ENCODE measurements at regions not wholly inside any gene's neighbourhood (a gene's known extent, or its start where the extent isn't known, plus 50 kb on each side); places are given as distances from the start of the nearest gene placed in this dataset.
"Not testable (repeated sequence)": the region's sequence is repeated elsewhere in the genome, so short reads cannot be mapped to it uniquely, and the experiment has no call there.

DNA sequence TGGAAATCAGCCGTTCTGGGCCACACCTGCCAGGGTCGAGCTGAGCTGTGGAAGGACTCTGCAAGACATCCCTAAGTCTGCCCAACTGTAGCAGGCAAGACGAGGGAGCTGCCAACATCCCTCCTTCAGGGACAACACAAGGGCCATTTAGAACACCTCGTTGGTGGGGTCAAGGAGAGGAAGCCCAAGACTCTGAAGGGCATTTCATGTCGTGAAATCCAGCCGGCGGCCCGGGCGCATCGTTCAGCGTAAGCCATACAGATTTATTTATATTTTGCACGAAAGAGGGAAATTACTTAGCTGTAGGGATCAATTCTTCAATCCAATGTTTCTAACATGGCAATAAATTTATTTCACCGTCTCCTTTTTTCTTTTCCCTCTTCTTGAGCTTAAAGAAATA is 101.7 kb upstream of the ZC3H12A start:
- Histone ChIP-seq H3K27me3 (no peaks in the 10 kb centered on the region), H3K4me1 (no peaks in the 10 kb centered on the region), H3K27ac (no peak overlapping the region), H3K9me3 (no peaks in the 10 kb centered on the region), H3K4me3 (no peak overlapping the region), H3K36me3 (replicated peaks in 1 of 2; ENCODE audit: insufficient read depth in 1 of 2, low read depth in 2 of 2) (no peaks in the 10 kb centered on the region)
- WGBS, 2 donors, result 65 to 73% methylated on average over 13 of the region's 13 CpGs
- DNase-seq (no peak), ATAC-seq (no peak)
- TF ChIP-seq POLR2A (IDR thresholded peaks at IDR 0.05), result no peak
- TF ChIP-seq, protein P1, sequence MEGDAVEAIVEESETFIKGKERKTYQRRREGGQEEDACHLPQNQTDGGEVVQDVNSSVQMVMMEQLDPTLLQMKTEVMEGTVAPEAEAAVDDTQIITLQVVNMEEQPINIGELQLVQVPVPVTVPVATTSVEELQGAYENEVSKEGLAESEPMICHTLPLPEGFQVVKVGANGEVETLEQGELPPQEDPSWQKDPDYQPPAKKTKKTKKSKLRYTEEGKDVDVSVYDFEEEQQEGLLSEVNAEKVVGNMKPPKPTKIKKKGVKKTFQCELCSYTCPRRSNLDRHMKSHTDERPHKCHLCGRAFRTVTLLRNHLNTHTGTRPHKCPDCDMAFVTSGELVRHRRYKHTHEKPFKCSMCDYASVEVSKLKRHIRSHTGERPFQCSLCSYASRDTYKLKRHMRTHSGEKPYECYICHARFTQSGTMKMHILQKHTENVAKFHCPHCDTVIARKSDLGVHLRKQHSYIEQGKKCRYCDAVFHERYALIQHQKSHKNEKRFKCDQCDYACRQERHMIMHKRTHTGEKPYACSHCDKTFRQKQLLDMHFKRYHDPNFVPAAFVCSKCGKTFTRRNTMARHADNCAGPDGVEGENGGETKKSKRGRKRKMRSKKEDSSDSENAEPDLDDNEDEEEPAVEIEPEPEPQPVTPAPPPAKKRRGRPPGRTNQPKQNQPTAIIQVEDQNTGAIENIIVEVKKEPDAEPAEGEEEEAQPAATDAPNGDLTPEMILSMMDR (IDR thresholded peaks at IDR 0.05), result no peak
- intact Hi-C loops (cut with DNase I), result no loop called here

- ATAC-seq, result no peak
- H3K4me1 ChIP-seq, result no peaks in the 10 kb centered on the region
- TF ChIP-seq POLR2A (IDR thresholded peaks at IDR 0.05), result no peak
- TF ChIP-seq, protein P1 (IDR thresholded peaks at IDR 0.05), result no peak
- 56 to 61% methylated on average over 3 of the region's 3 CpGs for WGBS, 2 donors
- no peaks in the 10 kb centered on the region for H3K9me3 ChIP-seq
- H3K27me3 ChIP-seq, result no peaks in the 10 kb centered on the region
- no peaks in the 10 kb centered on the region for H3K36me3 ChIP-seq (replicated peaks in 1 of 2; ENCODE audit: insufficient read depth in 1 of 2, low read depth in 2 of 2)
- intact Hi-C loops (cut with DNase I), result no loop called here
- no peak overlapping the region for H3K27ac ChIP-seq
- no peak overlapping the region for H3K4me3 ChIP-seq
- no peak for DNase-seq
Observed at GRCh38 chr1:37373413-37373812, 101.0 kb upstream of the ZC3H12A start.

- DNase-seq; H3K4me1 ChIP-seq; H3K9me3 ChIP-seq; H3K36me3 ChIP-seq (replicated peaks in 1 of 2; ENCODE audit: insufficient read depth in 1 of 2, low read depth in 2 of 2); intact Hi-C loops (cut with DNase I); ATAC-seq; H3K27ac ChIP-seq; H3K27me3 ChIP-seq; H3K4me3 ChIP-seq: not testable (repeated sequence)
- WGBS, 2 donors, result 0 to 20% methylated on average over 1 to 9 of the region's 9 CpGs
Observed at GRCh38 chr1:37380546-37380945, 93.8 kb upstream of the ZC3H12A start.

GRCh38 chr1:37387854-37388253 is 86.5 kb upstream of the ZC3H12A start:
- WGBS, 2 donors, result 60 to 83% methylated on average over 3 to 5 of the region's 5 CpGs
- no peaks in the 10 kb centered on the region for H3K9me3 ChIP-seq
- TF ChIP-seq POLR2A (IDR thresholded peaks at IDR 0.05), result no peak
- TF ChIP-seq, protein P1 (IDR thresholded peaks at IDR 0.05), result no peak
- DNase-seq (no peak), ATAC-seq (no peak)
- intact Hi-C loops (cut with DNase I), result no loop called here
- H3K36me3 ChIP-seq (replicated peaks in 1 of 2; ENCODE audit: insufficient read depth in 1 of 2, low read depth in 2 of 2), result no peaks in the 10 kb centered on the region
- no peaks in the 10 kb centered on the region for H3K27me3 ChIP-seq
- no peak overlapping the region for H3K27ac ChIP-seq
- H3K4me3 ChIP-seq, result no peak overlapping the region
- H3K4me1 ChIP-seq, result no peaks in the 10 kb centered on the region

DNA sequence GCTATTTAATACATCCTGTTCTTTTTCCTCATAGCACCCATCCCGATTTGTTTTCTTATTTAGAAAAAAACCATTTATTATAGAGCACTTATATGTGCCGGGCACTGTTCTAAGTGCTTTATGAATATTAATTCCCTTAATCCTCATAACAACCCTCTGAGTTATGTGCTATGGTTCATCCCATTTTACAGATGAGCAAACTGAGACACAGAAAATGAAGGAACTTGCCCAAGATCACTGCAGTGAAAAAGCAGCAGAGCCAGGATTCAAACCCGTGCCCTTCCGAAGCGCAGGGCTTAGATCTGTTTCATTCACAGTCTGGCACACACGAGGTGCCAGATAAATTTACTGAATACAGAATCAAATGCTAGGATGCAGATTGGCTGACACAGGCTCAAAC is 85.1 kb upstream of the ZC3H12A start:
- Histone ChIP-seq H3K36me3 (replicated peaks in 1 of 2; ENCODE audit: insufficient read depth in 1 of 2, low read depth in 2 of 2) (no peaks in the 10 kb centered on the region), H3K27me3 (peaks cover 0 to 4% of the 10 kb centered on the region in 2 donors), H3K4me1 (no peaks in the 10 kb centered on the region), H3K9me3 (no peaks in the 10 kb centered on the region), H3K27ac (no peak overlapping the region), H3K4me3 (no peak overlapping the region)
- no peak for ATAC-seq
- WGBS, 2 donors, result 81 to 83% methylated on average over 6 of the region's 6 CpGs
- DNase-seq, result no peak
- intact Hi-C loops (cut with DNase I), result no loop called here
- no peak for TF ChIP-seq POLR2A (IDR thresholded peaks at IDR 0.05)
- TF ChIP-seq, protein P1 (IDR thresholded peaks at IDR 0.05), result no peak

Measured in body of pancreas (tissue), 4 donors.